ENCODE measurements at regions not wholly inside any gene's neighbourhood (a gene's known extent, or its start where the extent isn't known, plus 50 kb on each side); places are given as distances from the start of the nearest gene placed in this dataset.

DNA sequence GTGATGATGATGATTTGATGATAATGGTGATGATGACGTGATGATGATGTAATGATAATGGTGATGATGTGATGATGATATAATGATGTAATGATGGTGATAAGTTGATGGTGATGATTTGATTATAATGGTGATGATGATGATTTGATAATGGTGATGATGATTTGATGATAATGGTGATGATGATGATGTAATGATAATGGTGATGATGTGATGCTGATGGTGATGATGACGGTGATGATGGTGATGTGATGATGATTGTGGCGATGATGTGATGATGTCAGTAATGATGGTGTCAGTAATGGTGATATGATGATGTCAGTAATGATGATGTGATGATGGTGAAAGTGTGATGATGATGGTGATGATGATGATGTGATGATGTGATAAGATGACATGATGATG, 613.4 kb downstream of the AACS start:
- no peak for DNase-seq (ENCODE audit: low read depth)

DNA sequence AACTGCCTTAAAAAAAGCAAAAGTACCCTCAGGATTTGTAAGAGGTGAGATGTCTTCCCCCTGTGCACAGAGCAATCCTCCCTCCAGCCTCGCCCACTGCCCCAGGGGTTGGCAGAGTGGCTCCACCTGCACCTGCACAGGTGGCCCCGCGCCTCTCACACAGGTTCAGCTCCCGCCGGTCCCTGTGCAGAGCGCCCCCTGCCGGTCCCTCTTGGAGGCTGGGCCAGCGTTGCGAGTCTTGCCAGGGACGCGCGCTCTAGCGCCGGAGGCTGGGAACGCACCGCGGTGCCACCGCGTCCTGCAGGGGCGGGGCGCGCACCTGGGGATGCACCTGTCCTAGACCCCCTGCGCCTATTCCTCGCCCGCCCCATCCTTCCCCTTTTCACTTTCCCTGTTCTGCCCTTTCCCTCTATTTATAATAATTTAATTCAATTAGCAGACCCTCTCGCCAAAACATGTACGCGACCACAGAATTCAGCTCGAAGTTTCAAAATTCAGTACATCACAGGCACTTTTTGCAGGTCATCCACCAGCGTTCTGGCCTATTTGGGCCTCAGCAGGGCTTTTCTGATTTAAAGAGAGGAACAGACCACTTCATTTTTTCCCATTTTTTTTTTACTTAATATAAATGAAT, 618.6 kb downstream of the AACS start:
- DNase-seq (ENCODE audit: low read depth), result no peak

DNA sequence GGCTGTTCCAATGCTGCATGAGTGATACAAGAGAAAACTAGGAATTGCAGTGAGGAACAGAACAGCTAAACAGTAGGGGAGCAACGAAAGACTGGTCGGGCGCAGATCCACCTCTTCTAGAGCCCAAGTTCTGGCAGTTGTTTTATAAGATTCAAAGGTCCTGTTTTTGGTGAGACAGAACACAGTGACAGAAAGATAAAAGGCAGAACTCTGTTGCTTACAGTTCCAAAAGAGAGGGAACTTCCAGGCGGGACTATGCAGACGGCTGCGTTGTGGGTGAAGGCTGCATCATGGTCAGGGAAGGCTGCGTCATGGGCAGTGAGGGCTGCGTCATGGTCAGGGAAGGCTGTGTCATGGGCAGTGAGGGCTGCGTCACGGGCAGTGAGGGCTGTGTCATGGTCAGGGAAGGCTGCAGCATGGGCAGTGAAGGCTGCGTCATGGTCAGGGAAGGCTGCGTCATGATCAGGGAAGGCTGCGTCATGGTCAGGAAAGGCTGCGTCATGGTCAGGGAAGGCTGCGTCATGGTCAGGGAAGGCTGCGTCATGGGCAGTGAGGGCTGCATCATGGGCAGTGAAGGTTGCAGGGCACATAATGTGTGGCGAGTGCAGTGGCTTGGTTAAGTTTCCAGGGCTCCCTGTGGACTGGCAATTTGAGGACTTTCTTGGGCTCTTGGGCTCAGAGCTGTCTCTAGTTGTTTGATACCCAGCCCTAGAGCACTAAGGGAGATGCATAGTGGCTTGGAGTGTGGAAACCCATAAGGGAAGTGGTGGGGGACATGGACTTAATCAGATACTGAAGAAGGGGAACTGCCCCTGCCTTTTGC, 619.9 kb downstream of the AACS start:
- DNase-seq (ENCODE audit: low read depth), result no peak

DNA sequence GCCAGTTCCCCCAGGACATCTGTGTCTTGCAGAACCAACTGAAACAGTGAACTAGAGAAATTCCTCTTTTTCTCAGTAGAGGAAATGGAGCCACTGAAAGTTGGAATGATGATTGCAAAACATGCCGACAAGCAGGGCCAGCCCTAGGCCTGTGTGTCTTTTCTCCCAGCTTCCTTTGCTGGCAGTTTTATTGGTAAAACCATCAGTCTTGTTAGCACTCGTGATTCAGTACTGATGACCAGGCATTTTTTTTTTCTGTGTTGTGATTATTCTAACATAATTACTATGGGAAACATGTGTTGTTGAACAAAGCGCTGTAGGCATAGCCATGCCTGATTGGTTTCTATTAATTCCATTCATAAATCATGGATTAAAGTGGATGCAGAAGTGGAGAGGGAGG, 620.7 kb downstream of the AACS start:
- DNase-seq (ENCODE audit: low read depth), result no peak

DNA sequence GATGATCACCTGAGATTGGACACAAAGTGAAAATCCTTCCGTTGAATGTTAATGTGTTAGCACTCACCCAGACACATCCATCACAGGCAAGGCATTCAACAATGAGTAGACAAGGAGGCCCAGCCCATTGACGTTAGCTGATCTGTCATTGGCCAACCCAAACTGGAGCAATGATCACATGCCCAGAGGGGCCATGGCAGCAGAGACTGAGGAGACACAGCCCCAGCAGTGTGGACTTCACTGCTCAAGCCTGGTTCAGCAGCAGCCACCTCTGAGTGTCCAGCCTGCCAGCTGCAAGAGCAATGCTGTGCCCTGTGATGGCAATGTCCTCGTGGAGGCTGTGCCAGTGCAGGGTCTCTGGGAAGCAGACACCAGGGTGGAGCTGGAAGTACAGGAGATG, 622.2 kb downstream of the AACS start:
- DNase-seq (ENCODE audit: low read depth), result no peak

DNA sequence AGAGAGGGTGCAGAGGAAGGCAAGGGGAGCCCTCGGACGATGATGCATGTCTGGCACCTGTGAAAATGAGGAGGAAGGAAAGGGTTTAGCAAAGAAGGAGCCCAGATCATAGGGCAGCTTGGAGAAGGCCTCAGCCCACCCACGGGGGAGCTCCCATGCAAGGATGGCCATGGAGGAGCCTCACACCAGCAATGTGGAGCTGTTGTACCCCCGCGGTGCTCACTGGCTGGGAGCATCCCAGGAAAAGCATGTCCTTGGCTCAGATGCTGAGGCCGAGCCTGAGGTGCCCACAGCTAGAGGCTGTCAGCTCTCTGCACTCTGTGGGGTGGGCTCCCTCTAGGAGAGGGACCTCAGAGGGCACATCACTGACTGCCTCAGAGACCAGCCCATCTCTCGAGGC, 622.6 kb downstream of the AACS start:
- DNase-seq (ENCODE audit: low read depth), result no peak

DNA sequence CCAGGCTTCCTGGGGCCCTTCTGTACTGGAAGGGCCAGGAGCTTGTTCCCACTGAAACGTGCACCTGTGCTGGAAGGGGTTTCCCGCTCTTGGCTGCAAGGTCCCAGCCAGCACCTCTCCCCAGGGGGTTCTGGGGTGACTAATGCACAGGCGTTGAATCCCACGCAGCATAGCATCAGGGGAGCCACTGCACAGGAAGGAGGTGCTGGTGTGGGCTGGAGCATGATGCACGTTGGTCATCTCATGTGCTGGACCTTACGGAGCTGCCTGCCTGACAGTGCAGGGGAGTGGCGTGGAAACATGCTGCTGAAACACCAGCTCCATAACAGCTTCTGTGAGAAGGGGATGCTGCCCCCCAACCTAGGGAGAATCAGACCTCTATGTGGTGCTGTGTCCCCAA, 623.0 kb downstream of the AACS start:
- DNase-seq (ENCODE audit: low read depth), result no peak

DNA sequence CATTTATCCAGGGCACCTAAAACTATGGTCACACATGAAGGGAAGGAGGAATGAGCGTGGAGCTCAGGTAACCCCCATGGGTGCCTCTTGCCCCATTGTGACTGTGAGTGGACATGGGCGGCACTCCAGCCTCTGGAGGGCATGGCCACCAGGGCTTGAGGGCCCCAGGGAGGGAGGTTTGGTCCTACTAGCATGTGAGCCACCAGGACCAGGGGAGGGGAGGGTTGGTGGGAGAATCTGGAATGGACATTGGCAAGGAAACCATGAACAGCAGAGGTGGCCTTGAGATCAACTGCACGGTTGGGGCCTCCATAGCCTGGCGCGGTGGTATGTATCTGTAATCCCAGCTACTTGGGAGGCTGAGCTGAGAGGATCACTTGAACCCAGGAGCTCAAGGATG, 623.6 kb downstream of the AACS start:
- DNase-seq (ENCODE audit: low read depth), result no peak

DNA sequence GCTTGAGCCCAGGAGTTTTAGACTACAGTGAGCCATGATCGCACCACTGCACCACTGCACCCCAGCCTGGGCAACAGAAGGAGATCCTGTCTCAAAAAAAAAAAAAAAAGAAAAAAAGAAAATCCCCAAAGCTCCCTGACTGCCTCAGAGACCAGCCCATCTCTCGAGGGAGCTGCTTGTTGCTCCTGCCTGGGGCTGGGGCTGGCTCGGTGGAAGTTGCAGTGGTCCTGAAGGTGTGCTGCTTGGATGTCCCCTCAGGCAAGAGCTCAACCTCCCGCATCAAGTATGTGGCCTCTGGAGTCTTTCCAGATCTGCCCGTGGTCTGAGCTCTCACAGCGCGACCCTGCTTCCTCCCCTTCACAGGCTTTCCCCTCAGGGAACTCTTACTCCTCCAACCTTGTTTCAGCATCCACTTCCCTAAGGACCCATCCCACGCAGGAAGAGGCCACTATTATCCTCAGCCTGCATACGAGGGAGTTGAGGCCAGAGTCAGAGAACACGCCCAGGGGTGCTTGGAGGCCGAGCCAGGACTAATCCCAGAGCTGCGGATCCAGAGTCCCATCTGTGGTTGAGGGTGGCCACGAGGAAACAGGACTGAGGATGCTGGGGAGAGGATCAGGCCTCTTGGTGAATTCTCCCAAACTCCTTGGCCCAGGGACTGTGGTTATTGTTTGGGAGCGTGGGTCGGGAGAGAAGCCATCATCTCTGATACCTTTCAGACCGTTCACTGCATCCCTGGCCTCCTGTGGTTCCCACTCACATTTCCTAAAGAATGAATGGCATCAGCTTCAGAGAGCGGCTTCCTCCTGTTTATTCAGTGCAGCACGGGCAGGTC, 624.6 kb downstream of the AACS start:
- no peak for DNase-seq (ENCODE audit: low read depth)

DNA sequence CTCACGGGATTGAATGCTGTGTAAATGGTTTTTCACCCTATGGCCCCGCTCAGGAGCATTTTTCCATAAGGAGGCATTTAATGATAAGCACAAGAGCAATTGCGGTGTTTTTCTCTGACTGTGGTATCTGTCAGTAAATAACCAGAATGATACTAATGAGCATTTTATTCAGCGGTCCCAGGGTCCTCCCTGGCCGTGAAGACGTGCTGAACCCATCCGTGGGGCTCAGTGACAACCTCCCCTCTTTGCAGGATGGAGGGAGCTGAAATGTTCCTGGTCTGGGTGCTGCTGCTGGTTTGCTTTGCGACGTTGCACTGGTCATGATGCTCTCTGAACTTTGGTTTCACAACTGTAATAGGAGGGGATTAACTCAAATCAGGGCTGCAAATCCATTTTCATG, 625.6 kb downstream of the AACS start:
- no peak for DNase-seq (ENCODE audit: low read depth)

DNA sequence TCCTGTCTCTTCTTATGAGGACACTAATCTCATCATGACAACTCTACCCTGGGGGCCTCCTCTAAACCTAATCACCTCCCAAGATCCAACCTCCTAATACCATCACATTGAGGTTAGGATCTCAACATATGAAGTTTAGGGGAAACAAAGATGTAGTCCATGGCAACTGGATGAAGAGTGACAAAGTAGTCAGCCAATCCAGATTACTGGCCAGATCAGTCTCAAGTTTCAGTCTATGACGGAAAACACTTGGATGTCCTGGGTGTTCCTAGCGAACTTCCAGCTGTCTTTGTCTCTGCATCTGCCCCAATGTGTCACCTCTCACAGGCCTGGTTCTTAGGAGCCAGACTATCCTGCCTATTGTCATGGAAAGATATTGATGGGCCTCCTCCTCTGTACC, 630.8 kb downstream of the AACS start:
- no peak for DNase-seq (ENCODE audit: low read depth)

DNA sequence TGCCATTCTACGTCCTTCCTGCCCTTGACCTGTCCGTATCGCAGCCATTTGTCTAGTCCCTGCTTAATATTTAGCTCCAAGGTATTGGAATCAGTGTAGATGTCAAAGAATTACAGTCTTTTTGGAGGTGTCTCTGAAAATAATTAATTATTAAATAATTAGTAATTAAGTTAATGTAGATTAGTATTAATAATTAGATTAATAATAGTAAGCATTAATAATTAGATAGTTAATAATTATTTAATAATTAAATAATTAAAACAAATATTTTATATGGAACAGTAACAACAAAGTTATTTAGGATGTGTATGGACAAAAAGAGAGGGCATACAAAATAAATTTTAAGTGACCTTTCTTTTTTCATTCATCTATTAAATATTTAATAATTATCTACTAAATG, 639.6 kb downstream of the AACS start:
- DNase-seq (ENCODE audit: low read depth), result no peak

DNA sequence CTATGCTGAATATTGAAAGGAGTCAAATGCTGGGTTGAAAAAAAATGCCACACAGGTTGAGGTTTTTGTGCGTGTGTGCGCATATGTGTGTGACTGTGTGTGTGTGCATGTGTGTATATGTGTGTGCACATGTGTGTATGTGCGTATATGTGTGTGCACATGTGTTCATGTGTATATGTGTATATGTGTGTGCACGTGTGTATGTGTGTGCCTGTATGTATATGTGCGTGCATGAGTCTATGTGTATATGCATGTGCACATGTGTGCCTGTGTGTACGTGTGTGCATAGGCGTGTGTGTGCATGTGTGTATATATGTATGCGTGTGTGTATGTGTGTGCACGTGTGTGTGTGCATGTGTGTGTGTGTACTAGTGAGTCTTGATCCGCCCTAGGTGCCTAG, 655.7 kb downstream of the AACS start:
- no peak for DNase-seq (ENCODE audit: low read depth)

DNA sequence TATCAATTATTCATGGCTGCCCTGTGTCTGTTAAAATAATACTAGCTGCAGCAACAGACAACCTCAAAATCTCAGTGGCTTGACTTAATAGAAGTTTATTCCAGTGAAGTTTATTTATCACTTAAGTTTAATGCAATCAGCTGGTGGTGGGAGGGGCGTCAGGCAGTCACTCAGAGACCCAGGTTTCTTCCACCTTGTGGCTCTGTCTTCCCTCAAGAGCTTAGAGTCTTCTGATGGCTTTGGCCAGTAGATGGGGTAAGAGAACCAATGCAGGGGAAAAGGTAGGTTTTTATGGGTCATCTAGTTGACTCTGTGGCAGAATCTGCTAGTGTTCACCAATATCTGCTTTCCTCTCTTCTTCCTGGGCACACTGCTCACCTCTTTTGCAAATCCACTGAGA, 668.9 kb downstream of the AACS start:
- no peak for DNase-seq (ENCODE audit: low read depth)

DNA sequence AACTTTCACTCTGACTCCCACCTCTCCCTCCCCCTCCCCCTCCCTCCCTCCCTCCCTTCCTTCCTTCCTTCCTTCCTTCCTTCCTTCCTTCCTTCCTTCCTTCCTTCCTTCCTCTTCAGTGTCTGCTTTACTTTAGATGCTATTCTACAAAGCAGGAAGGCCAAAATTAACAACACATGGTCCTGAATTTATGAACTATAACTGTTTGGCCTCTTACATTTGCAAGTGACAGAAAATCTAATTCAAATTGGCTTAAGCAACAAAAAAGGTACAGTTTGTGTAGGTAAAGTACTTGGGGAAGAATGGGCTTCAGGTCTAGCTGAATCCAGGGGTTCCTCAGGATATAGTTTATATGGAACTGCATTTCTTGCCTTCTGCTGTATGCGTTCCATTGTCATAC, 673.0 kb downstream of the AACS start:
- no peak for DNase-seq (ENCODE audit: low read depth)

DNA sequence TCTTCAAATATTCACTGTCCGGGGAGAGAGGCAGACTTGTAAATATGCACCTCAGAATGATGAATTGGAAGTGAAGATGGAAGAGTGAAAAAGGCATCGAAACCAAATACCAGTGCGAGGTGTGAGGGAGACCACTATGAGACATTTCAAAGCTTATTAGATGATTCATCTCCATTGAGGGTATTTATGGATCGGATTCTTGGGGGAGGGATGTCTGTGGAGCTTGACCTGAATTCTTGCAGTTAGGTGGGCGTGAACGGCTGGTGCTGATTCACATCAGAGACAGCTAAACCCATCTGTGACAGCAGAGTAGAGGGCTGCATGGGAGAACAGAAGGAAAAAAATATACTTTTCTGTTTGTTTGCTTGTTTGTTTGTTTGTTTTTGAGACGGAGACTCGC, 677.2 kb downstream of the AACS start:
- no peak for DNase-seq (ENCODE audit: low read depth)

DNA sequence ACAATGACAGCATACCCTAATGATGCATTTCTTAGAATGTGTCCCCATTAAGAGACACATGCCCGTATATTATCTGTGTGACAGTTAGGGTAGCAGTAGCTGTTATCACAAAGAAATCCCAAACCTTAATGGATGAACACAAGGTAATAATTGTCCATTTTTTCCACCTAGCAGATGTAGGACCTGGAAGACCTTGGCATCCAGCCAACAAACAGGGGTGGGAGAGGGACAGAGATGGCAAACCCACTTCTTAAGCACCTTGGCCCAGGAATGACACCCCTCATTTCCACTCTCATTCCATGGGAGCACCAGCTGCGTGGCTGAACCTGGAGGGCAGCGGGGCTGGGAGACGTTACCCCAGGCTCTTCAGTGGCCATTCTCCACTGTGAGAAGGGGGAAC, 679.0 kb downstream of the AACS start:
- DNase-seq (ENCODE audit: low read depth), result no peak

DNA sequence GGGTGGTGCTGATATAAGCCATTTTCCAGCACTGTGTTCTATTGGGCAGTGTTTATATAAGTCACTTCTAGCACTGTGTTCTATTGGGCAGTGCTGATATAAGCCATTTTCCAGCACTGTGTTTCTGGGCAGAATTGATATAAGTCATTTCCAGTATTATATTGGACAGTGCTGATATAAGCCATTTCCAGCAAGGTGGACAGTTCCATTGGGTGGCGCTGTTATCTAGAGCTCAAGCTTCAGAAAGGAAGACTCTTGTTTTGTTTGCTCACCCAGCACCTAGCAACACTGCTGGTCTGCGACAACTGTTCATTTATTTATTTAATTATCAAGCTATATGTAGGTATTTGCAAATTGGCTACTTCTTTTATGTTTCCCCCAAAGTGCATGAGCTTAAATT, 690.3 kb downstream of the AACS start:
- DNase-seq (ENCODE audit: low read depth), result no peak

DNA sequence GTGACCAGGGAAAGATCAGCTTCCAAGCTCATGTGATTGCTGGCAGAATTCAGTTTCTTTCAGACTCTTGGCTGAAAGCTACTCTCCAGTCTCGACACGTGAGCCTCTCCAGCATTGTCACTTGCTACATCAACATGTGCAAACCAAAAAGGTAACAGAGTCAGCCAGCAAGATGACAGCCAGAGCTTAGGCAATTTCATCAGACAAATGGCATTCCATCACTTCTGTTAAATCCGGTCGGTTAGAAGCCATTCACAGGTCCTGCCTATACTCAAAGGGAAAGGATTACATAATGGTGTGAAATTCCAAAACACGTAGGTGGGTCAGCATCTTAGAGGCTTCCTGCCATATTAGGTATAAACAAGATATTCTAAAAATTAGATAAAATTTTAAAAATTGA, 700.9 kb downstream of the AACS start:
- DNase-seq (ENCODE audit: low read depth), result no peak

DNA sequence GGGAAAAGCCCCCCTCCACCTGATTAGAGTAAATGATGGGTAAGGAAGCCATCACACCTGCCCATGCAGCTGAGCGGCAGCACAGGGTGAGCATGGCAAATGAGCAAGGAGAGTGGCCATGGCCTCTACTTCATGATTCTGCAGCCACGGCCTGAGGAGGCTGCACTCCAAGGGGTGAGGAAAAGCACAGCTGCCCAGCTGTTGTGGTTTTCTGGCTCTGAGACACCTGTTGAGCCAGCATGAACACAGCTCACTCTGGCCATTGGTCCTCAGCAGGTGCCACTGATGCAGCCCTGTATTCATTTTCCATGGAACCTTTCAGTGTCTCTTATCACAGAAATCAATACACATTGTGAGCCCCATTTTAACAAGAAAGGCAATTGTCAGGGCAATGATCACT, 707.2 kb downstream of the AACS start:
- no peak for DNase-seq (ENCODE audit: low read depth)

DNA sequence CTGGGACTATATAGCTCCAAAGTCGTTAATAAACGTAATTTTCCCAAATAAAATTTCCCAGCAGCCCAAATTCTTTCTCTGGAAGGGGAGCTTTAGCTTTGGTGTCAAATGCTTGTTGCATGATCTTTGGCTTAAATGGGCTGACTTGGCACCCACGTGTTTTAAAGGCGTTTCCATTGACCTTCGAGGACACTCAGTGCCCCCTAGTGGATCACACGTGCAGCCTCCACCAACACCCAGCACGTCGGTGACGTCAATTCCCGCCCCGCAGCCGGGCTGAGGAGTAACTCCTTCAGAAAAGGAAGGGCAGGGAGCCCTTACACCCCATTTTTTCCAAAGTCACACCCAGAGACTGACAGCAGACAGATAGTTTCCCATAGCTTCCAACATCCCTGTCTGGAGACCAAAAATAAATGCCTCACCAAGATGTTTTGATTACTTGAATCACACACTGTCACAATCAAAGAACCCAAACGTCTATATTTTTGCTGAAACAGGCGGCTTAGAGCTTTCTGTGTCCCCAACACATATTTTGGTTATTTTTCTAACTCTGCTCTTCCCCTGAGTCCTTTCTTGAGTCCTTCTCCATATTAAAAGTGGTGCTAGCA, 707.9 kb downstream of the AACS start:
- DNase-seq (ENCODE audit: low read depth), result no peak

DNA sequence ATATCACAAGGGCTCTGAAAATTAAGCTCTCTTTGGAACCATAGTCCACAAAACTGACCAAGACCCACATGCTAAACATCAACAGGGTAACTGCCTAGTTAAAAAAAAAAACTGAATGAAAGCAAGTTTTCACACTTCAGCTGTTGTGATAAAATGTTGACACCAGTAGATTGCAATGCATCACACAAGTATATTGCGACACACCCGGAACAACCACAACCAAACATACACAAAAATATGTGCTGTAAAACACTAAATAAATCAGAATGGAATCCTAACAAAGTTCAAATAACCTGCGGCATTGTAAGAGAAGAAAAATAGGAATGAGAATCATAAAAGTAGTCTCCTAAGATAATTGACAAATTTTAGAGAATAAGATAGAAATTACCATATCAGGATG, 710.3 kb downstream of the AACS start:
- DNase-seq (ENCODE audit: low read depth), result no peak

DNA sequence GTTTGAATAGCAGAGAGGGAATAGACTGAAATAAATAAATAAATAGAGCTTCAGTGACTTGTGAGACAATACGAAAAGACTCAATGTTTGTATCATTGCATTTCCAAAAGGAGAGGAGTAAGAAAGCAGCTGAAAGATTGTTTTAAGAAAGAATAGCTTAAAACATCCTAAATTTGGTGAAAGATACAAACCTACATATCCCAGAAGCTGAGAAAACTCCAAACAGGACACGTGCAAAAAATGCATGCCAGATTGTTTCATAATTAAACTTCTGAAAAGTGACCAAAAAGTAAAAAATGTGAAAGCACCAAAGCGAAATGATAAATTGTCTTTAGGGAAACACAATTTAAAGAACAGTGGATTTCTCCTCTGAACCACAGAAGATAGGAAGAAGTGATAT, 711.0 kb downstream of the AACS start:
- DNase-seq (ENCODE audit: low read depth), result no peak

All from activated T-cell treated with anti-CD3 and anti-CD28 coated beads for 1 hour (primary cell).